ENCODE measurements at regions not wholly inside any gene's neighbourhood (a gene's known extent, or its start where the extent isn't known, plus 50 kb on each side); places are given as distances from the start of the nearest gene placed in this dataset.

GRCh38 chr2:45093181-45093580, 83.9 kb upstream of the SIX2 start:
- TF ChIP-seq CTCF (IDR thresholded peaks at IDR 0.05; ENCODE audit: low read length) (no peak), EZH2 (IDR thresholded peaks at IDR 0.05; ENCODE audit: borderline replicate concordance, low read length) (no peak)

All from OCI-LY1 (cell line).